ENCODE measurements at regions not wholly inside any gene's neighbourhood (a gene's known extent, or its start where the extent isn't known, plus 50 kb on each side); places are given as distances from the start of the nearest gene placed in this dataset.

DNA sequence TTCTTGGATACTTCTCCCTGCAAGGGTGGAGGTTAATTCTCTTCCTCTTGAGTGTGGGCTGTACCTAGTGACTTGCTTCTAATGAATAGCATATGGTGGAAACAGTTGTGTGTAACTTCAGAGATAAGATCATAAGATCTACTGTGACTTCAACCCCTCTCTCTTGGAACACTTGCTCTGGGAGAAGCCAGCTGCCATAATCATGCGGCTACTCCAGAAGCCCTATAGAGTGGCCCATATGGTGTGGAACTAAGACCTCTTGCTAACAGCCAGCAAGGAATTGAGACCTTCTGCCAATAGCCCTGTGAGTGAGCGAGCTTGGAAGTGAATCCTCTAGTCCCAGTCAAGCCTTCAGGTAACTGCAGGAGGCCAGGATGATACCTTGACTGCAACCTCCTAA, 81.1 kb downstream of the RBMX2 start:
- TF ChIP-seq, protein P1, sequence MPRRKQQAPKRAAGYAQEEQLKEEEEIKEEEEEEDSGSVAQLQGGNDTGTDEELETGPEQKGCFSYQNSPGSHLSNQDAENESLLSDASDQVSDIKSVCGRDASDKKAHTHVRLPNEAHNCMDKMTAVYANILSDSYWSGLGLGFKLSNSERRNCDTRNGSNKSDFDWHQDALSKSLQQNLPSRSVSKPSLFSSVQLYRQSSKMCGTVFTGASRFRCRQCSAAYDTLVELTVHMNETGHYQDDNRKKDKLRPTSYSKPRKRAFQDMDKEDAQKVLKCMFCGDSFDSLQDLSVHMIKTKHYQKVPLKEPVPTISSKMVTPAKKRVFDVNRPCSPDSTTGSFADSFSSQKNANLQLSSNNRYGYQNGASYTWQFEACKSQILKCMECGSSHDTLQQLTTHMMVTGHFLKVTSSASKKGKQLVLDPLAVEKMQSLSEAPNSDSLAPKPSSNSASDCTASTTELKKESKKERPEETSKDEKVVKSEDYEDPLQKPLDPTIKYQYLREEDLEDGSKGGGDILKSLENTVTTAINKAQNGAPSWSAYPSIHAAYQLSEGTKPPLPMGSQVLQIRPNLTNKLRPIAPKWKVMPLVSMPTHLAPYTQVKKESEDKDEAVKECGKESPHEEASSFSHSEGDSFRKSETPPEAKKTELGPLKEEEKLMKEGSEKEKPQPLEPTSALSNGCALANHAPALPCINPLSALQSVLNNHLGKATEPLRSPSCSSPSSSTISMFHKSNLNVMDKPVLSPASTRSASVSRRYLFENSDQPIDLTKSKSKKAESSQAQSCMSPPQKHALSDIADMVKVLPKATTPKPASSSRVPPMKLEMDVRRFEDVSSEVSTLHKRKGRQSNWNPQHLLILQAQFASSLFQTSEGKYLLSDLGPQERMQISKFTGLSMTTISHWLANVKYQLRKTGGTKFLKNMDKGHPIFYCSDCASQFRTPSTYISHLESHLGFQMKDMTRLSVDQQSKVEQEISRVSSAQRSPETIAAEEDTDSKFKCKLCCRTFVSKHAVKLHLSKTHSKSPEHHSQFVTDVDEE (CRISPR knock-in tag; IDR thresholded peaks at IDR 0.05), result no peak
- no peak for TF ChIP-seq ZFP3 (CRISPR knock-in tag; IDR thresholded peaks at IDR 0.05)
